T-cell (primary cell): ENCODE measurements at regions not wholly inside any gene's neighbourhood (a gene's known extent, or its start where the extent isn't known, plus 50 kb on each side); places are given as distances from the start of the nearest gene placed in this dataset.

Source experiments
- ATAC-seq, 4 experiments: fragments of 200-7000 bp in 3 of 4; fragments of 150-1000 bp in 1 of 4; cut with Tn5 transposase; replicated peaks in 1 of 4; 1 replicate in 3 of 4; 2 replicates in 1 of 4; pipeline ENCODE4 v1.10.0; 2021; ENCODE audit warnings: moderate library complexity in 3 of 4, mild to moderate bottlenecking in 2 of 4, moderate number of reproducible peaks in 1 of 4
- CTCF ChIA-PET, 2 donors: fragments of 300-600 bp; sonication (Branson Sonifier 250); formaldehyde crosslinking; loops; one replicate each; lab custom pipeline; 2022; ENCODE audit warnings: antibody characterized with exemption in 2 of 2; lab: Charles Lee
- POLR2A ChIA-PET, 2 donors: fragments of 300-600 bp; sonication (Branson Sonifier 250); formaldehyde crosslinking; loops; one replicate each; lab custom pipeline; 2022; ENCODE audit warnings: antibody characterized with exemption in 2 of 2; lab: Charles Lee
- DNase-seq, 35 experiments: peaks; one replicate each; pipeline versions ENCODE4 v3.0.0 to v3.0.0-alpha.2; 2013 to 2023
- H3K27ac ChIP-seq: one replicate; pipeline ENCODE4 v1.5.1; 2013; ENCODE audit warnings: low read length
- H3K27me3 ChIP-seq, 2 experiments: replicated peaks in 1 of 2; 1 replicate in 1 of 2; 2 replicates in 1 of 2; pipeline versions ENCODE4 v1.6.1 to v1.7.0; 2013; ENCODE audit warnings: low read length in 1 of 2, mixed read lengths in 1 of 2; ENCODE audit not compliant: control insufficient read depth in 2 of 2, insufficient read depth in 2 of 2; ENCODE audit errors: extremely low read depth in 1 of 2
- H3K36me3 ChIP-seq, 2 donors: 1 replicate in 1 of 2; 2 replicates in 1 of 2; pipeline versions ENCODE4 v1.6.1 to v1.7.0; 2013; ENCODE audit warnings: low read length in 1 of 2; ENCODE audit not compliant: control insufficient read depth in 2 of 2, insufficient read depth in 1 of 2; ENCODE audit errors: extremely low read depth in 1 of 2
- H3K4me1 ChIP-seq, 2 experiments: 1 replicate in 1 of 2; 2 replicates in 1 of 2; pipeline versions ENCODE4 v1.6.1 to v1.7.0; 2013; ENCODE audit warnings: low read length in 2 of 2, mixed read lengths in 1 of 2; ENCODE audit not compliant: insufficient read depth in 2 of 2, control insufficient read depth in 1 of 2; ENCODE audit errors: extremely low read depth in 1 of 2
- H3K4me3 ChIP-seq, 2 donors: 1 replicate in 1 of 2; 2 replicates in 1 of 2; pipeline versions ENCODE4 v1.5.1 to v1.7.0; 2013; ENCODE audit warnings: mild to moderate bottlenecking in 2 of 2, low read length in 1 of 2, moderate library complexity in 1 of 2; ENCODE audit not compliant: control insufficient read depth in 1 of 2; ENCODE audit errors: extremely low read depth in 1 of 2
- H3K9me3 ChIP-seq: 2 replicates; pipeline ENCODE4 v1.7.0; 2013
- H3K27ac Mint-ChIP-seq, 2 donors: one replicate each; pipeline ENCODE4 v1.8.0; 2020 to 2021; ENCODE audit warnings: mild to moderate bottlenecking in 2 of 2, mixed read lengths in 2 of 2
- H3K27me3 Mint-ChIP-seq, 2 donors: one replicate each; pipeline ENCODE4 v1.8.0; 2021 to 2022; ENCODE audit warnings: mixed read lengths in 2 of 2
- H3K36me3 Mint-ChIP-seq: one replicate; pipeline ENCODE4 v1.8.0; 2021; ENCODE audit warnings: mixed read lengths
- H3K4me1 Mint-ChIP-seq, 3 donors: one replicate each; pipeline ENCODE4 v1.8.0; 2020 to 2022; ENCODE audit warnings: mixed read lengths in 3 of 3, mild to moderate bottlenecking in 1 of 3
- H3K4me3 Mint-ChIP-seq, 3 donors: one replicate each; pipeline ENCODE4 v1.8.0; 2020 to 2022; ENCODE audit warnings: mild to moderate bottlenecking in 3 of 3, mixed read lengths in 3 of 3, moderate library complexity in 3 of 3
- H3K9me3 Mint-ChIP-seq, 3 donors: one replicate each; pipeline ENCODE4 v1.8.0; 2020 to 2022; ENCODE audit warnings: mixed read lengths in 3 of 3
- WGBS: methylation state at CpG from one replicate; pipeline ENCODE4 v1.1.5; 2013; ENCODE audit warnings: missing lambda C conversion rate; ENCODE audit not compliant: insufficient coverage; 5-methylcytosine and 5-hydroxymethylcytosine counted together

- Histone ChIP-seq H3K36me3 (no peaks in the 10 kb centered on the region), H3K27ac (no peak overlapping the region), H3K27me3 (peaks cover 0 to 30% of the 10 kb centered on the region in 2 experiments), H3K9me3 (no peaks in the 10 kb centered on the region), H3K4me1 (no peaks in the 10 kb centered on the region), H3K4me3 (no peak overlapping the region)
- H3K36me3 Mint-ChIP-seq: no peaks in the 10 kb centered on the region
- DNase-seq (no peak), ATAC-seq (no peak)
- peak overlapping the region in 1 of 2 donors; percentile 4 for H3K27ac Mint-ChIP-seq
- H3K27me3 Mint-ChIP-seq: peaks cover 34 to 45% of the 10 kb centered on the region in 2 donors
- CTCF ChIA-PET: no interaction called here
- H3K4me1 Mint-ChIP-seq: no peaks in the 10 kb centered on the region
- no peaks in the 10 kb centered on the region for H3K9me3 Mint-ChIP-seq
- no peak overlapping the region for H3K4me3 Mint-ChIP-seq
- WGBS: 47% methylated on average over 5 of the region's 6 CpGs
- POLR2A ChIA-PET: no interaction called here
These were observed 171.2 kb downstream of the WSCD1 start for GRCh38 chr17:6241381-6241780.

- no peaks in the 10 kb centered on the region for H3K4me1 Mint-ChIP-seq
- H3K36me3 Mint-ChIP-seq: no peaks in the 10 kb centered on the region
- H3K4me1 ChIP-seq: no peaks in the 10 kb centered on the region
- H3K27ac Mint-ChIP-seq: no peak overlapping the region
- POLR2A ChIA-PET: no interaction called here
- DNase-seq (no peak), ATAC-seq (no peak)
- H3K9me3 Mint-ChIP-seq: no peaks in the 10 kb centered on the region
- no peaks in the 10 kb centered on the region for H3K9me3 ChIP-seq
- no peak overlapping the region for H3K27ac ChIP-seq
- peaks cover 34 to 45% of the 10 kb centered on the region in 2 donors for H3K27me3 Mint-ChIP-seq
- peaks cover 0 to 30% of the 10 kb centered on the region in 2 experiments for H3K27me3 ChIP-seq
- H3K36me3 ChIP-seq: no peaks in the 10 kb centered on the region
- H3K4me3 ChIP-seq: no peak overlapping the region
- CTCF ChIA-PET: no interaction called here
- H3K4me3 Mint-ChIP-seq: no peak overlapping the region
- 70% methylated on average over 10 of the region's 10 CpGs for WGBS
These were observed 170.4 kb downstream of the WSCD1 start for GRCh38 chr17:6240601-6241000.

GRCh38 chr17:6240001-6240400 is 169.8 kb downstream of the WSCD1 start:
- Histone ChIP-seq H3K36me3 (no peaks in the 10 kb centered on the region), H3K4me1 (no peaks in the 10 kb centered on the region), H3K27me3 (peaks cover 0 to 30% of the 10 kb centered on the region in 2 experiments), H3K4me3 (no peak overlapping the region), H3K27ac (no peak overlapping the region), H3K9me3 (no peaks in the 10 kb centered on the region)
- ATAC-seq (no peak), DNase-seq (no peak)
- no peaks in the 10 kb centered on the region for H3K9me3 Mint-ChIP-seq
- 72% methylated on average over 3 of the region's 3 CpGs for WGBS
- peaks cover 34 to 42% of the 10 kb centered on the region in 2 donors for H3K27me3 Mint-ChIP-seq
- H3K4me1 Mint-ChIP-seq: no peaks in the 10 kb centered on the region
- H3K4me3 Mint-ChIP-seq: no peak overlapping the region
- ChIA-PET POLR2A (no interaction called here), CTCF (no interaction called here)
- no peaks in the 10 kb centered on the region for H3K36me3 Mint-ChIP-seq
- H3K27ac Mint-ChIP-seq: no peak overlapping the region

- CTCF ChIA-PET: no interaction called here
- POLR2A ChIA-PET: no interaction called here
- 49% methylated on average over 5 of the region's 10 CpGs for WGBS
- Histone ChIP-seq H3K27ac (no peak overlapping the region), H3K4me1 (no peaks in the 10 kb centered on the region), H3K4me3 (no peak overlapping the region), H3K36me3 (no peaks in the 10 kb centered on the region), H3K27me3 (peaks cover 0 to 31% of the 10 kb centered on the region in 2 experiments), H3K9me3 (no peaks in the 10 kb centered on the region)
- Mint-ChIP-seq H3K27me3 (peaks cover 34 to 40% of the 10 kb centered on the region in 2 donors), H3K4me1 (no peaks in the 10 kb centered on the region), H3K4me3 (no peak overlapping the region), H3K27ac (no peak overlapping the region), H3K9me3 (no peaks in the 10 kb centered on the region), H3K36me3 (no peaks in the 10 kb centered on the region)
- ATAC-seq (no peak), DNase-seq (no peak)
These were observed 169.1 kb downstream of the WSCD1 start for GRCh38 chr17:6239241-6239798.

GRCh38 chr17:6233856-6234255 is 163.7 kb downstream of the WSCD1 start:
- Histone ChIP-seq H3K36me3 (no peaks in the 10 kb centered on the region), H3K4me1 (no peaks in the 10 kb centered on the region), H3K4me3 (no peak overlapping the region), H3K27ac (no peak overlapping the region), H3K9me3 (no peaks in the 10 kb centered on the region), H3K27me3 (peaks cover 0 to 13% of the 10 kb centered on the region in 2 experiments)
- H3K9me3 Mint-ChIP-seq: no peaks in the 10 kb centered on the region
- H3K27ac Mint-ChIP-seq: no peak overlapping the region
- 71% methylated on average over 3 of the region's 3 CpGs for WGBS
- DNase-seq (no peak), ATAC-seq (no peak)
- no peaks in the 10 kb centered on the region for H3K4me1 Mint-ChIP-seq
- H3K27me3 Mint-ChIP-seq: peaks cover 4% of the 10 kb centered on the region in 2 donors
- ChIA-PET POLR2A (no interaction called here), CTCF (no interaction called here)
- no peaks in the 10 kb centered on the region for H3K36me3 Mint-ChIP-seq
- H3K4me3 Mint-ChIP-seq: no peak overlapping the region

GRCh38 chr17:6233339-6233738 is 163.2 kb downstream of the WSCD1 start:
- Histone ChIP-seq H3K4me1 (no peaks in the 10 kb centered on the region), H3K27me3 (peaks cover 0 to 12% of the 10 kb centered on the region in 2 experiments), H3K27ac (no peak overlapping the region), H3K4me3 (no peak overlapping the region), H3K36me3 (no peaks in the 10 kb centered on the region), H3K9me3 (no peaks in the 10 kb centered on the region)
- 66% methylated on average over 4 of the region's 4 CpGs for WGBS
- no peaks in the 10 kb centered on the region for H3K4me1 Mint-ChIP-seq
- ATAC-seq (no peak), DNase-seq (no peak)
- H3K36me3 Mint-ChIP-seq: no peaks in the 10 kb centered on the region
- H3K4me3 Mint-ChIP-seq: no peak overlapping the region
- H3K27ac Mint-ChIP-seq: no peak overlapping the region
- POLR2A ChIA-PET: no interaction called here
- CTCF ChIA-PET: no interaction called here
- H3K9me3 Mint-ChIP-seq: no peaks in the 10 kb centered on the region
- H3K27me3 Mint-ChIP-seq: peaks cover 3 to 4% of the 10 kb centered on the region in 2 donors

GRCh38 chr17:6232732-6233101 is 162.5 kb downstream of the WSCD1 start:
- Mint-ChIP-seq H3K4me1 (no peaks in the 10 kb centered on the region), H3K4me3 (no peak overlapping the region), H3K27ac (no peak overlapping the region), H3K9me3 (no peaks in the 10 kb centered on the region), H3K36me3 (no peaks in the 10 kb centered on the region), H3K27me3 (peaks cover 0 to 3% of the 10 kb centered on the region in 2 donors)
- peaks cover 0 to 11% of the 10 kb centered on the region in 2 experiments for H3K27me3 ChIP-seq
- H3K4me1 ChIP-seq: no peaks in the 10 kb centered on the region
- H3K27ac ChIP-seq: no peak overlapping the region
- WGBS: 69% methylated on average over 11 of the region's 12 CpGs
- DNase-seq (no peak), ATAC-seq (no peak)
- no peaks in the 10 kb centered on the region for H3K36me3 ChIP-seq
- ChIA-PET CTCF (no interaction called here), POLR2A (no interaction called here)
- no peak overlapping the region for H3K4me3 ChIP-seq
- H3K9me3 ChIP-seq: no peaks in the 10 kb centered on the region
